Esophagus squamous epithelium (tissue), 5 donors: ENCODE measurements at regions not wholly inside any gene's neighbourhood (a gene's known extent, or its start where the extent isn't known, plus 50 kb on each side); places are given as distances from the start of the nearest gene placed in this dataset.

Experiments used
- DNase-seq: peaks from one replicate; lab custom pipeline; 2025; lab: John Stamatoyannopoulos, UW
- H3K27ac ChIP-seq, 4 donors: fragments of 200-600 bp; sonication (generic); one replicate each; pipeline ENCODE4 v1.5.1; 2016 to 2019; ENCODE audit warnings: mild to moderate bottlenecking in 1 of 4
- H3K27me3 ChIP-seq, 4 donors: fragments of 200-600 bp; sonication (generic); 1 replicate in 3 of 4; 2 replicates in 1 of 4; pipeline versions ENCODE4 v1.5.1 to v1.6.0; 2017 to 2021; ENCODE audit warnings: antibody characterized with exemption in 1 of 4
- H3K36me3 ChIP-seq, 3 donors: fragments of 200-600 bp; sonication (generic); one replicate each; pipeline ENCODE4 v1.5.1; 2016 to 2019
- H3K4me1 ChIP-seq, 3 donors: fragments of 200-600 bp; sonication (generic); one replicate each; pipeline ENCODE4 v1.5.1; 2017 to 2019
- H3K4me3 ChIP-seq, 4 donors: fragments of 200-600 bp; sonication (generic); 1 replicate in 3 of 4; 2 replicates in 1 of 4; pipeline ENCODE4 v1.5.1; 2016 to 2019; ENCODE audit warnings: mild to moderate bottlenecking in 2 of 4, moderate library complexity in 1 of 4
- H3K9me3 ChIP-seq, 3 donors: fragments of 200-600 bp; sonication (generic); one replicate each; pipeline ENCODE4 v1.5.1; 2016 to 2019
- POLR2A ChIP-seq, 4 donors: fragments of 450-650 bp; IDR thresholded peaks; one replicate each; pipeline ENCODE4 v1.6.1; 2017; ENCODE audit warnings: antibody characterized with exemption in 4 of 4, mild to moderate bottlenecking in 4 of 4, moderate library complexity in 3 of 4
- WGBS, 2 donors: methylation state at CpG; one replicate each; pipeline ENCODE4 v1.1.5; 2018; 5-methylcytosine and 5-hydroxymethylcytosine counted together
- intact Hi-C: fragments of 100-400 bp; cut with DNase I; formaldehyde crosslinking; loops from one replicate; pipeline ENCODE4 v1.15.0; 2022
- TF ChIP-seq, protein P1 (sequence below), 6 experiments: fragments of 450-650 bp in 4 of 6; fragments of 200-600 bp in 2 of 6; sonication (generic) in 2 of 6; IDR thresholded peaks; one replicate each; pipeline ENCODE4 v1.5.1; 2016 to 2019; ENCODE audit warnings: antibody characterized with exemption in 6 of 6, mild to moderate bottlenecking in 4 of 6, moderate library complexity in 4 of 6
- donor health status: DM: yes; HTN: yes; CAD: no.

GRCh38 chr5:165956854-165957253, 2334.6 kb upstream of the WWC1 start:
- no peaks in the 10 kb centered on the region for H3K27me3 ChIP-seq
- H3K36me3 ChIP-seq, result no peaks in the 10 kb centered on the region
- TF ChIP-seq POLR2A (IDR thresholded peaks at IDR 0.05), result no peak
- TF ChIP-seq, protein P1, sequence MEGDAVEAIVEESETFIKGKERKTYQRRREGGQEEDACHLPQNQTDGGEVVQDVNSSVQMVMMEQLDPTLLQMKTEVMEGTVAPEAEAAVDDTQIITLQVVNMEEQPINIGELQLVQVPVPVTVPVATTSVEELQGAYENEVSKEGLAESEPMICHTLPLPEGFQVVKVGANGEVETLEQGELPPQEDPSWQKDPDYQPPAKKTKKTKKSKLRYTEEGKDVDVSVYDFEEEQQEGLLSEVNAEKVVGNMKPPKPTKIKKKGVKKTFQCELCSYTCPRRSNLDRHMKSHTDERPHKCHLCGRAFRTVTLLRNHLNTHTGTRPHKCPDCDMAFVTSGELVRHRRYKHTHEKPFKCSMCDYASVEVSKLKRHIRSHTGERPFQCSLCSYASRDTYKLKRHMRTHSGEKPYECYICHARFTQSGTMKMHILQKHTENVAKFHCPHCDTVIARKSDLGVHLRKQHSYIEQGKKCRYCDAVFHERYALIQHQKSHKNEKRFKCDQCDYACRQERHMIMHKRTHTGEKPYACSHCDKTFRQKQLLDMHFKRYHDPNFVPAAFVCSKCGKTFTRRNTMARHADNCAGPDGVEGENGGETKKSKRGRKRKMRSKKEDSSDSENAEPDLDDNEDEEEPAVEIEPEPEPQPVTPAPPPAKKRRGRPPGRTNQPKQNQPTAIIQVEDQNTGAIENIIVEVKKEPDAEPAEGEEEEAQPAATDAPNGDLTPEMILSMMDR (IDR thresholded peaks at IDR 0.05), result no peak

GRCh38 chr5:165981671-165982070, 2309.8 kb upstream of the WWC1 start:
- H3K27ac ChIP-seq, result no peak overlapping the region
- H3K27me3 ChIP-seq, result no peaks in the 10 kb centered on the region
- no peak overlapping the region for H3K4me3 ChIP-seq
- intact Hi-C loops, result no loop called here
- no peaks in the 10 kb centered on the region for H3K4me1 ChIP-seq
- peaks cover 0 to 5% (median 0%) of the 10 kb centered on the region in 3 donors for H3K9me3 ChIP-seq
- no peaks in the 10 kb centered on the region for H3K36me3 ChIP-seq
- DNase-seq, result no peak
- 88 to 90% methylated on average over 2 of the region's 2 CpGs for WGBS, 2 donors
- no peak for TF ChIP-seq POLR2A (IDR thresholded peaks at IDR 0.05)
- TF ChIP-seq, protein P1 (IDR thresholded peaks at IDR 0.05), result no peak

More at GRCh38 chr5:165956854-165957253, 2334.6 kb upstream of the WWC1 start:
- Histone ChIP-seq H3K27ac (no peak overlapping the region), H3K4me3 (no peak overlapping the region), H3K9me3 (no peaks in the 10 kb centered on the region), H3K4me1 (no peaks in the 10 kb centered on the region)
- DNase-seq, result no peak
- WGBS, 2 donors, result 42 to 50% methylated on average over 2 of the region's 2 CpGs
- intact Hi-C loops, result no loop called here

DNA sequence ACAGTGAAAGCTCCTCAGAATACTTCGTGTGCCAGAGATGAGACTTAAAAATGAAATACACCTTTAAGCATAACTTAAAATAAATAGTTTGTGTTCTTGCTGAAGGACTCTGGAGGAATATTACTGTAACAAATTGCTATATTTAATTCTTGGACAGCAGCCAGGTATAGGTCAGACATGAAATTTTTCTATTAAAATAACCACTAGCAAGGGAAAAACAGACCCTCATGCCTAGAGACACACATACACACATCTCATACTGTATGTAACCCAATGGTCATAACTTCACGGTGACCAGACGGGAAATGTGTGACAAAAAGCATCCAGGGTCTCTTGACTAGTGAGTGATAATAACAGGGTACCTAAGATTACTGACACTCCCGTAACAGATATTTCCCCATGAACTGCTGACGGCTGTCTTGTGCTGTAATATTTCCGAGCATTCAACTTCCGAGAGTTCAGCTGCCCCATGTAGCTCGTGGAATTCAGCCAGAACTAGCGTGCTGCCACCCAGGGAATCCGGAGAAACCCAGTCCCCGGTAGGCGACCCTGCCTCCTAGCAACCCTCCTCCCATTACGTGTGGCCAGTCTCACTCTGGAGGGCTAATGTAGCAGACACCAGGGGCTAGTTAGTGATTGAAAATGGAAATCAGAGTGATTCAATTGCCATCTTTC, 2295.1 kb upstream of the WWC1 start:
- intact Hi-C loops, result no loop called here
- TF ChIP-seq, protein P1 (IDR thresholded peaks at IDR 0.05), result no peak
- no peak for TF ChIP-seq POLR2A (IDR thresholded peaks at IDR 0.05)
- 61 to 70% methylated on average over 9 to 13 of the region's 13 CpGs for WGBS, 2 donors

DNA sequence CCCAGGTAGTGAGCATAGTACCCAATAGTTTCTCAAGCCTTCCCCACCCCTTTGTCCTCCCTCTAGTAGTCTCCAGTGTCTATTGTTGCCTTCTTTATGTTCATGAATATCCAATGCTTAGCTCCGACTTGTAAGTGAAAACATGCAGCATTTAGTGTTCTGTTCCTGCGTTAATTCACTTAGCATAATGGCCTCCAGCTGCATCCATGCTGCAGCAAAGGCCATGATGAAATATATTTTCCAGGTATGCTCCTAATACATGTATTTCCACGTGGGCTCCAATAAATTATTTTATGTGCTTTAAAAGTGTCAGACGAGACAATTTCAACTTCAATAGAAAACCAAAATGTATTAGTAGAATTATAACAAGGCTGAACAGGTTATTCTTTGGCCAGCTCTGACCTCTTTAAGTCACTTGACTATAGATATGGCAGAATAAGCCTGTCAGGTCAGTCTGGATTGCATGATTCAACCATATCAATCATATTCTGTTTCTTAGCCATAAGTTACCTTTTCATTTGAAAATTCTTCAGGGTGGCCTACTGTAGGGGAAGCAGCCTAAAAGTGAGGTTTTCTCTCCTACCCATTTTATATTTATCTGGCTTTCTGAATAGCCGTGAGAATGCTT, 2291.6 kb upstream of the WWC1 start:
- no peaks in the 10 kb centered on the region for H3K36me3 ChIP-seq
- 67% methylated on average over 5 of the region's 5 CpGs for WGBS, 2 donors
- DNase-seq, result no peak
- no peaks in the 10 kb centered on the region for H3K4me1 ChIP-seq
- no peak overlapping the region for H3K4me3 ChIP-seq
- intact Hi-C loops, result no loop called here
- H3K27me3 ChIP-seq, result no peaks in the 10 kb centered on the region
- H3K27ac ChIP-seq, result no peak overlapping the region
- H3K9me3 ChIP-seq, result no peaks in the 10 kb centered on the region
- TF ChIP-seq POLR2A (IDR thresholded peaks at IDR 0.05), result no peak
- TF ChIP-seq, protein P1 (IDR thresholded peaks at IDR 0.05), result no peak

More for the DNA sequence above, 2295.1 kb upstream of the WWC1 start:
- no peaks in the 10 kb centered on the region for H3K36me3 ChIP-seq
- no peaks in the 10 kb centered on the region for H3K4me1 ChIP-seq
- no peak for DNase-seq
- no peak overlapping the region for H3K27ac ChIP-seq
- H3K9me3 ChIP-seq, result no peaks in the 10 kb centered on the region
- H3K4me3 ChIP-seq, result no peak overlapping the region
- no peaks in the 10 kb centered on the region for H3K27me3 ChIP-seq

DNA sequence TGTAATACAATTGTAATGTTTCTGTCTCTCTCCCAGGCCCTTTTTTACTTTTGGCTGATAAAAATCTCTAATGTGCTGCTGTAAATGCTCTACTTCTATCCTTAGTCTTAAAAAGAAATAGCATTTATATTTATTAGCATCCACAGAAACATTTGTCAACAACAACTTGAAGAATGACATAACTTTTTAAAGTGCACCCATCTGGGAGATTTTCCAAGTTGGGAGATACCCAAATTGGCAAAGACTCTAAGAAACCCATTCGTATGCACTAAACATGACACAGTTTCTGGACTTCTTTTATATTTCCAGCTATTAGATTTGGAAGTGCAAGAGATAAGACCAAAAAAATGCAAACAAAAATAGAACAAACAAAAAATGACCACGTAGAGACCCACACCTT, 2287.4 kb upstream of the WWC1 start:
- H3K9me3 ChIP-seq, result no peaks in the 10 kb centered on the region
- H3K27me3 ChIP-seq, result no peaks in the 10 kb centered on the region
- H3K4me3 ChIP-seq, result no peak overlapping the region
- DNase-seq, result no peak
- H3K27ac ChIP-seq, result no peak overlapping the region
- intact Hi-C loops, result no loop called here
- TF ChIP-seq POLR2A (IDR thresholded peaks at IDR 0.05), result no peak
- TF ChIP-seq, protein P1 (IDR thresholded peaks at IDR 0.05), result no peak
- no peaks in the 10 kb centered on the region for H3K36me3 ChIP-seq
- H3K4me1 ChIP-seq, result no peaks in the 10 kb centered on the region
- WGBS, 2 donors, result 17 to 27% methylated on average over 2 of the region's 2 CpGs
